ENCODE measurements at regions not wholly inside any gene's neighbourhood (a gene's known extent, or its start where the extent isn't known, plus 50 kb on each side); places are given as distances from the start of the nearest gene placed in this dataset.

DNA sequence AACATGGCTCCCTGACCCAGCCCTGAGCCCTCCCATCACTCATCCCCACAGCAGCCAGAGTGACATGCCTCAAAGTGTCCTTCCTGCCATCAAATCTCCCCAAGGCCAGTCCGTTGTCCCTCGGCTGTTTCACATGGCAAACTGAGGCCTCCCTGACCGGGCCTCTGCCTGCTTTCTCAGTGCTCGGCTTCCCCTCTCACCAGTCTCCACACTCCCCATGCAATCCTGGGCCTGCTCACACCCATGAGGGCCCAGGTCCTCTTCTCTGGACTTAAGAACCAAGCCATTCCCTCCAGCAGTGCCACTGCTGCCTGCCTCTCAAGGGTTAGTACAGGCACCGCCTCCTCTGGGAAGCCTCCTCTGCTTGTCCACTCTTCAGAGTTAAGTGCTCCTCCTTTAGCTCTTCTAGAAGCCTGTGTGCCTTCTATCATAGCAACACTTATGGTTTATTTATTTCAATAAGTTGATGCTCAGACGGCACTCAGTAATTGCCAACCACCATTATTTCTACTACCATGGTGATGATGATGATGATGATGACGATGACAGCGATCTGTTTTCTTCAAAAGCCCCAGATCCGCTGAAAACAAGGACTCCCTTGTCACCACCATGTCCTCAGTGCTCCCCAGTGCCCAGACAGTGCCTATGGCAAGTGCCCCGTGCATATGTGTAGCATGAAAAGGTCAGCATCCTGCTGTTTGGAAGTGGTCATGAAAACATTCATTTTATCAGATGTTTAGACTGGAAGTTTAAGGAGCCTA, 449.0 kb downstream of the CDH26 start:
- TF ChIP-seq, protein P1, sequence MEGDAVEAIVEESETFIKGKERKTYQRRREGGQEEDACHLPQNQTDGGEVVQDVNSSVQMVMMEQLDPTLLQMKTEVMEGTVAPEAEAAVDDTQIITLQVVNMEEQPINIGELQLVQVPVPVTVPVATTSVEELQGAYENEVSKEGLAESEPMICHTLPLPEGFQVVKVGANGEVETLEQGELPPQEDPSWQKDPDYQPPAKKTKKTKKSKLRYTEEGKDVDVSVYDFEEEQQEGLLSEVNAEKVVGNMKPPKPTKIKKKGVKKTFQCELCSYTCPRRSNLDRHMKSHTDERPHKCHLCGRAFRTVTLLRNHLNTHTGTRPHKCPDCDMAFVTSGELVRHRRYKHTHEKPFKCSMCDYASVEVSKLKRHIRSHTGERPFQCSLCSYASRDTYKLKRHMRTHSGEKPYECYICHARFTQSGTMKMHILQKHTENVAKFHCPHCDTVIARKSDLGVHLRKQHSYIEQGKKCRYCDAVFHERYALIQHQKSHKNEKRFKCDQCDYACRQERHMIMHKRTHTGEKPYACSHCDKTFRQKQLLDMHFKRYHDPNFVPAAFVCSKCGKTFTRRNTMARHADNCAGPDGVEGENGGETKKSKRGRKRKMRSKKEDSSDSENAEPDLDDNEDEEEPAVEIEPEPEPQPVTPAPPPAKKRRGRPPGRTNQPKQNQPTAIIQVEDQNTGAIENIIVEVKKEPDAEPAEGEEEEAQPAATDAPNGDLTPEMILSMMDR (IDR thresholded peaks at IDR 0.05) = no peak
- TF ChIP-seq POLR2A (IDR thresholded peaks at IDR 0.05) (no peak), EP300 (IDR thresholded peaks at IDR 0.05) (no peak)
